Islet precursor cell (in vitro differentiated cells): ENCODE measurements at regions not wholly inside any gene's neighbourhood (a gene's known extent, or its start where the extent isn't known, plus 50 kb on each side); places are given as distances from the start of the nearest gene placed in this dataset.

Experiments used
- DNase-seq: peaks from one replicate; pipeline ENCODE4 v3.0.0-alpha.2; 2018

- no peak for DNase-seq
Observed at GRCh38 chr14:23763394-23763793, 127.2 kb downstream of the DHRS2 start.

GRCh38 chr14:23766737-23767401 lies 130.7 kb downstream of the DHRS2 start:
- DNase-seq: no peak

- peak; percentile 63 for DNase-seq
Observed at GRCh38 chr14:23769221-23769728, 133.1 kb downstream of the DHRS2 start.

- DNase-seq: no peak
Observed at GRCh38 chr14:23773981-23774380, 137.8 kb downstream of the DHRS2 start.

GRCh38 chr14:23776296-23776695 lies 140.1 kb downstream of the DHRS2 start:
- no peak for DNase-seq

- DNase-seq: no peak
Observed at GRCh38 chr14:23785208-23785607, 149.0 kb downstream of the DHRS2 start.

- no peak for DNase-seq
Observed at GRCh38 chr14:23787436-23787835, 151.3 kb downstream of the DHRS2 start.

- DNase-seq: no peak
Observed at GRCh38 chr14:23789696-23790095, 153.5 kb downstream of the DHRS2 start.

- DNase-seq: no peak
Observed at GRCh38 chr14:23793532-23793931, 157.4 kb downstream of the DHRS2 start.

- DNase-seq: no peak
Observed at GRCh38 chr14:23800811-23801210, 152.8 kb upstream of the DHRS4 start.

- DNase-seq: peak; percentile 78
Observed at GRCh38 chr14:23801766-23802165, 151.8 kb upstream of the DHRS4 start.

- no peak for DNase-seq
Observed at GRCh38 chr14:23804817-23805216, 148.8 kb upstream of the DHRS4 start.

GRCh38 chr14:23805761-23806160 lies 147.8 kb upstream of the DHRS4 start:
- DNase-seq: no peak

- no peak for DNase-seq
Observed at GRCh38 chr14:23814527-23815256, 138.9 kb upstream of the DHRS4 start.

GRCh38 chr14:23816371-23816770 lies 137.2 kb upstream of the DHRS4 start:
- no peak for DNase-seq

- DNase-seq: no peak
Observed at GRCh38 chr14:23817164-23817767, 136.3 kb upstream of the DHRS4 start.

- DNase-seq: no peak
Observed at GRCh38 chr14:23827100-23827892, 126.3 kb upstream of the DHRS4 start.

GRCh38 chr14:23828001-23828400 lies 125.6 kb upstream of the DHRS4 start:
- no peak for DNase-seq

- DNase-seq: no peak
Observed at GRCh38 chr14:23828616-23829015, 125.0 kb upstream of the DHRS4 start.

GRCh38 chr14:23829736-23830471 lies 123.7 kb upstream of the DHRS4 start:
- peak; percentile 83 for DNase-seq

GRCh38 chr14:23831596-23831995 lies 122.0 kb upstream of the DHRS4 start:
- DNase-seq: no peak

GRCh38 chr14:23861666-23862065 lies 91.9 kb upstream of the DHRS4 start:
- DNase-seq: no peak
